ENCODE measurements at regions not wholly inside any gene's neighbourhood (a gene's known extent, or its start where the extent isn't known, plus 50 kb on each side); places are given as distances from the start of the nearest gene placed in this dataset.
A peak's percentile ranks its signal among the peaks of the same experiment; 100 is the strongest.

DNA sequence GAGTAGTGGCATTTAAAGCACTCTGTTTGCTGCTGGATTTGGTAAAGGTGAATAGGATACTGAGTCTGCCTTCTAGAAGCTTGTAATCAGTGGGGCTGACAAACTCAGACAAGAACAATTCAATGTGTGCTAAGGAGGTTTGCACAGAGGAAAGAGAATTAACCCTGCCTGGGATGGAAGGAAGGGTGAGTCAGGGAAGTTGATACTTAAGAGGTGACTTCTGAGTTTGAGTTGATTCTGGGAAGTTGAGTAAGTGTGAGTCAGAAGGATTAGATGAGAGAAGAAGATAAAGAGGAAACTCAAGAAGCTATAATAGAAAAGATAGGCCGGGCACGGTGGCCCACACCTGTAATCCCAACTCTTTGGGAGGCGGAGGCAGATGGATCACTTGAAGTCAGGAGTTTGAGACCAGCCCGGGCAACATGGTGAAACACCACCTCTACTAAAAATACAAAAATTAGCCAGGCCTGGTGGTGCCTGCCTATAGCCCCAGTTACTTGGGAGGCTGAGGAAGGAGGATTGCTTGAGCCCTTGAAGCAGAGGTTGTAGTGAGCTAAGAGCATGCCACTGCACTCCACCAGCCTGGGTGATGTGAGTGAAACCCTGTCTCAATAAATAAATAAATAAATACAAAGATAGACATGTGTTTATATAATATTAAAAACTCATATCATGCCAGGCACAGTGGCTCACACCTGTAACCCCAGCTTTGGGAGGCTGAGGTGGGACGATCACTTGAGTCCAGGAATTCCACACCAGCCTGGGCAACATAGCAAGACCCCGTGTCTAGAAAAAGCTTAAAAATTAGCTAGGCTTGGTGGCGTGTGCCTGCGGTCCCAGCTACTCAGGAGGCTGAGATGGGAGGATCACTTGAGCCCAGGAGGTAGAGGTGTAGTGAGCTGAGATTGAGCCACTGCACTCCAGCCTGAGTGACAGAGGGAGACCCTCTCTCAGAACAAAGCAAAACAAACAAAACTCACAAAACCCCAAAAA lies 126.8 kb upstream of the CPM start:
- DNase-seq (ENCODE audit: low spot score in 2 of 2) (no peak), FAIRE-seq (no peak)

DNA sequence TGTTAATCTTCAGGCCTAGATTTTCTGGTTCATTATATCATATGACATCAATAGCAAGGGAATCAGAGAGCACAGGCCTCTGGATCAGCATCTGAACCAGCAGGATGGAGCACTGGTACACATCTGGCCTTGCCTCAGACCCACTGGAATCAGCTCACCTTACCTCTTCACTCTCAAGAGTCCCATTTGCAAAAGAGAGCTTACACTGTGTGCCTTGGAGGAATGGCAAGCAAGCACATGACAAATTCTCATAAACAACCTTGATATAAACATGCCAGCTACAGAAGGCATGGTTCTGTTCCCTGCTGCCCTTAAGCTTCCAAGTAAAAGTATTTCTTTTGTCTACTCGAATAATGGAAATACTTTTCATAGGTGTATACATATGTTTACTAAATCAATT lies 128.6 kb upstream of the CPM start:
- no peak for DNase-seq (ENCODE audit: low spot score in 2 of 2)
- FAIRE-seq: no peak

DNA sequence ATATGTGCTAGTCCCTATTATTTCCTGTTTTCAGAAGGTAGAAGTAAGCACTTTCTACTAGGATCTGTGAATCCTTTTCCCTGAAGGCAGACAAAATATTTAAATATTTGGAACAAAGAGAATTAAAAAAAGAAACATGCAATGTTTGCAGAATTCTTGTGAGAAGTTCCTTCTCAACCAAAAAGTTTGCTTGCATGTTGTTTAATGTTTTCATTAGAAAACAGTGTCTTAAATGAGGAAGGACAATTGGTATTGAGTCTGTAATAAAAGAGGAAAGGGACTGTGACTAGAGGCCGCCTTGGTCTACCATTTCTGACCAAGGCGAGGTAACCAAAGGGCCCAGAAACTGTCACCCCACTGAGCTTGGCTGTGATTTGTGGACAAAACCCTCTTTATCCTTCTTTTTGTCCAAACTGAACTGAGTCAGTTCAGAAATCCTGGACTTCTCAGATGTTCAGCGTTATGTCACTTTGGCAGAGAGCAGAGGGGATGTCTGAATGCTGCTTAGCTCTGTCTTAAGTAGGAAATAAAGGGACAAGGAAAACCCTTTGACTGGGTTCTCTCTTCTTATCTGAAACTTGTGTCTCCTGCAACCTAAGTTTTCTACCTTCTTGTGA lies 129.8 kb upstream of the CPM start:
- no peak for DNase-seq (ENCODE audit: low spot score in 2 of 2)
- no peak for FAIRE-seq

DNA sequence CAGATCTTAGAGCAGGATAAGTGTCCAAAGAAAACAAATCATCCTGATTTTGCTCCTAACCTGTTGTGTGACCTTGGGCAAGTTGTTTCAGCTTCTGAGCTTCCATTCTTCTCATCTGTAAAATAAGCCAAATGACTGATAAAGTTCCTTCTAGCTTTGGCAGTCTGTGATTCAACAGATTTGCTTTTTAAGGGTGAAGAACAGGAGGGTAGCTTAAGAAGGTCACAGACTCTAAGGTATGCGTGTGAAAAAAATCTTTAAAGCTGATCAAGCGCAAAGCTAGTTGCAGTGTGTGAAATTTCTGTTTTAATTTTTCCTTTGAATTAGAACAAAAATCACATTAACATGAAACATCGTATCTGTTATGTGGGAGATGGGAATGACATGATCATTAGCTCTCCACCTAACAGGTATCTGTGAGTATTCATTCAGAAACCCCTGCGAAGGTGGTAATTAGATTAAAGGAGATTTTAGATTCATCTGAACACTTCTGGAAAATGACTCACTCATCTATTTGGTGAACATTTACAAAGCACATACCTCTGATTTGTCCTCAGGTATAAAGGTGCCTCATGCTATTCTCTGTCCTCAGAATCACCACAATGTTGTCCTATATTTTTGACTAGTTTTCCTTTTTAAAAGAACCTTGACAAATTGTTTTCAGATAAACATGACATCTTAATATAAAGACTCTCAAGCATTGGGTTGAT lies 131.9 kb upstream of the CPM start:
- no peak for DNase-seq (ENCODE audit: low spot score in 2 of 2)
- no peak for FAIRE-seq

DNA sequence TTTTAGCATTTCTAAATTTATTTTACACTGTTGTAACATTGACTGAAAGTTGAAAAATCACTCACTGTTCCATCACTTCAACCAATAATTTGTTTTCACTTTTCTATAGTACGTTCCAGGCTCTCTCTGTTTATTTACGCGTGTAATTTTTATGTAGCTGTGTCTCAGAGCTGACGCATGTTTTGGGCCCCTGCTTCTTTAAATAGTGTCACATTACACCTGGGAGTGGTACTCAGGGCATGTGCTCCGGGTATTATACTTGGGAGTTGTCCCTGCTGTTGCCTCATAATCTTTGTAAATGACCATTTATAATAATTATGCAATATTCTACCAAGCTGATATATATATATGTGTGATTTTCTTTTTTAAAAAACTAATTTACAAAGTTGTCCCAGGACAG lies 132.8 kb upstream of the CPM start:
- DNase-seq (ENCODE audit: low spot score in 2 of 2): no peak
- no peak for FAIRE-seq

DNA sequence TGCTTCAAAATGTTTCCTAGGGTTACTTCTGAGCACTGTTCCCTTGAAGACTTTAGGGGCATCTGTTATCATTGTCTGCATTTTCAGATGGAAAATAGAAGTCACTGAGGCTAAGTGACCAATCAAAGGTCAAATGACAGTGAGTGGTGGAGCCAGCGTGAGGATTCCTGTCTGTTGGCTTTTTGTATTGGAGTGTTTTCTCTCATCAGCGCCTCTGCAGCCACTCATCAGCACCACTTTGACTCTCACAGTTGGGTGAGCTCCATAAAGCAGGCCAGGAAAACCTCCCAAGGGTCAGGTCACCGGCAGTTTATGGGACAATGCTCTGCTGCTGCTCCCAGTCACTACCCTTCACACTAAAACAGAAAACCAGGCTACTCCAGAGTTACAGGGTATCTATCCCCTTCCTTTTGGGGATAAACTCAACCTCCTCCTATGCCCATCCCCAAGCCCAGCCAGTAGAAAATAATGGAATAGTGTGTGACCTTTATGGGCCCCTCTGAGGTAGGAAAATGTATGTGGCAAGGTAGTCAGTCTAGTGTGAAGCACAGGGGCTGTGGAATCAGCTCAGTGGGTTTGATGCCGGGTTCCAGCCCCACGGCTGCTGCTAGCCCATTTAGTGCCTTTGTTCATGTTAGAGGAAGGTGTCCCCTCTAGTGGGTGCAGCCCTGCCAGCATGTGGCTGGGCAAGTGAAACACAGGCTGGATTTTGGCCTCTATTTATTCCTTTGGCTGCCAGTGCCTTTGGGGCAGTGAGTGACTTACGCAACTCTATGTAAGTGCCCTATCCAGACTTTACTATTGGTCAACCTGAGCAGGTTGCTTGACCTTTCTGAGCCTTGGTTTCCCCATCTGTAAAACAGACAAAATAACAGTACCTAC lies 133.8 kb upstream of the CPM start:
- FAIRE-seq: no peak
- no peak for DNase-seq (ENCODE audit: low spot score in 2 of 2)

DNA sequence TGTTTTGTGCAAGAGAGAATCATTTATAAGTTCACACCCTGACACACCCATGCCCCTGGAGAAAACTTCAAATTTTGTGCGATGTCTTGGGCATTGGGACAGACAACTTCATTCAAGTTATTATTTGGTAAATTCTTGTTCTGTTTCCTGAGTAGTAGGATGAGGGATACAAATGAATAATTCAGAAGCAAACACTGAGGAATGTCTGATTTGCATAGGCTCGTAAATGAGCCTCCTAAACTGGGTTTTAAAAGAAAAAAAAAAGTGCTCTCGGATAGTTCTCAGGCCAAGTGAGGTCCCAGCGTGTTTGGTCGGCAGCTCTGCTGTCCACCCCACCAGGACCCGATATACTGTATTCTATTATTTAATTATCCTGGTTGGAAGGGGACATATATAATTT lies 134.7 kb upstream of the CPM start:
- FAIRE-seq: no peak
- no peak for DNase-seq (ENCODE audit: low spot score in 2 of 2)

DNA sequence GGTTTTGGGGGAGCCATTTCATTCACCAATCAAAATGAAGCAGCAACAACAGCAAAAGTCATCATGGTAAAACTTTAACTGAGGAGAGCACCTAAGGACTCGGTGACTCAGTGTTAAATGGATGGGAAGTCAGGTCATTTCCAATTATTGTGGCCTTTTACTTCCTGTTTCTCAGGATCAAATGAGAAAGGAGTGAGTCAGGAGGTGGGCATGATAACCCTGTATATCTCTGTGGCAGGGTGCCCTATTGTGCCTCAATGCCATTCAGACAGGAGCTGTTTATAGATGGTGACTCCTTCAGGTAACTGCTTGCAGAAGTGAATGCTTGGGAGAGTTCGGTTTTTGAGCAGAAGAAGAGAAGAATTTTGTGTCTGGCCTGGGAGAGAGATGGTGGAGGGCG lies 135.5 kb upstream of the CPM start:
- no peak for DNase-seq (ENCODE audit: low spot score in 2 of 2)
- FAIRE-seq: no peak

DNA sequence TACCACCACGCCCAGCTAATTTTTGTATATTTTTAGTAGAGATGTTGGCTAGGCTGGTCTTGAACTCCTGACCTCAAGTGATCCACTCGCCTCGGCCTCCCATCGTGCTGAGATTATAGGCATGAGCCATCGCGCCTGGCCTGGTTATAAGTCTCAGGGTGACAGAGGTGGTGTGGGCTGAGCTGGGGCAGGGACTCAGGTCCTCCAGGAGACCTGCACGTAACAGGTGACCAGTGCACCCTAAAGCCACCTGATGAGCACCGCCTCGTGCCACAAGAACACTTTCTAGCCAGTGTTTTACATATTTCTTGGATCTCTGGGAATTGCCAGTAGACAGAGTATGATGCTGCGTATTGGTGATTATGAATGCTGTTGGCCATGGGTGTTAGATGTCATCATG lies 136.5 kb upstream of the CPM start:
- DNase-seq (ENCODE audit: low spot score in 2 of 2): no peak
- no peak for FAIRE-seq

DNA sequence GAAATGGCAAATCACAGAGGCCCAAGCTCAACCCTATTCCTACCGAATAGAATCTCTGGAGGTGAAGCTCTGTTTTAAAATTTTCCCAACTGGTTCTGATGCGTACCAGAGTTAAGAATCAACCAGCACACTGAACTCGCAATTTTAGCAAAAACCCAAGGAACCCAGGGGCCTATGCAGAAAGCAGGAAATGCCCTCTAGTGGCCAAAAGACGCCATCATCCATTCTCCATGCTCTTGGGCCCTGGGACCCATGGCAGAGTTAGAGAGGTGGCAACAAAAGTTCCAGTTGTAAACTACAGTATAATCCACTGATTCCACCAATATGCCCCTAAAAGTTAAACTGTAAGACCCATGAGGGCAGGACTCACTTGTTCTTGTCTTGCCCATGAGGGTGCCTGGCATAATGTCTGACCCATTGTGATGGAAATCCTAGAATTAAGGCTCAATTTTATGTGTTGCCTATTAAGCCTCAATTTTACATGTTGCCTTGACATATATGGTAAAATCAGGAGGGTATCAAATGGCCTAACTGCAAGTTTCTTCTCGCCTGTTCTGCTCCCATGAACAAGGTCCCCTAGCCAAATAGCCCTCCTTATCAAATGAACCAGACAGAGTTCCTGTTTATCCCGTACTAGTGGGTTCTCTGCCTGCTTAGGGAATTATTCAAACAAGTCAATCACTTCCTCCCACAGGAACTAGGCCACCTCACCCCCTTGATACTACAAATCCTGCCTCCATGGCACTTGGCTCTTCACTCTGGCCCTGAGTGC lies 137.5 kb upstream of the CPM start:
- DNase-seq (ENCODE audit: low spot score in 2 of 2): peak; percentile 20 to 40
- FAIRE-seq: peak; percentile 37

DNA sequence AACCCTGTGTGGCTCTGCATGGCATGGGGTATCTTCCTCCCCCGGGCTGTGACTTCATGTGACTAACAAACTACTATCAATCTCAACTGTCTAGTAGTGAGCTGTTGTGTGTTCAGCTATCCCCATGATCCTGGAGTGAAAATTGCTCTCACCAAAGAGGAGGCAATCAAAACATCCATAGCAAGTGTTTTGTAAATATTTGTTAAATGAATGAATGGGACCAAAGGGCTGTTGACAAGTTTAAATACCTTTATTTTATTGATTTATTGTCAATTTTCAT lies 138.1 kb upstream of the CPM start:
- FAIRE-seq (no peak), DNase-seq (ENCODE audit: low spot score in 2 of 2) (no peak)

DNA sequence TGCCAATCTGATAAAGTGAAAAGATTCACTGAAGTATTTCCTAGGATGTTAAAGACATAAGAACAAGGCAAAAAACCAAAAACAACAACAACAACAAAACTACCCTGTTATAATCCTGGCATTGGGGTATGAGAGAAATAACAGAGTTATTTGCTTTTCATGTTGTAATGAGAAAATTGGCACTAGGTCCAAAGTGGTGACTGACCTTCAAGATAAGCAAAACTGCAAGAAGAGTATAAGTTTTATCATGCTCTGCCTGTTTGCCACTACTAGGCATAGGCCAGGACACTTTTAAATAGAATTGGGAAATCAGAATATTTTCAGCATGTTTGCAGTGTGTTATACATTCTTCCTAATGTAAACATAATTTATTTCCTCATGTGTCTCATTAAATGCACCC lies 140.1 kb upstream of the CPM start:
- FAIRE-seq (no peak), DNase-seq (ENCODE audit: low spot score in 2 of 2) (no peak)

DNA sequence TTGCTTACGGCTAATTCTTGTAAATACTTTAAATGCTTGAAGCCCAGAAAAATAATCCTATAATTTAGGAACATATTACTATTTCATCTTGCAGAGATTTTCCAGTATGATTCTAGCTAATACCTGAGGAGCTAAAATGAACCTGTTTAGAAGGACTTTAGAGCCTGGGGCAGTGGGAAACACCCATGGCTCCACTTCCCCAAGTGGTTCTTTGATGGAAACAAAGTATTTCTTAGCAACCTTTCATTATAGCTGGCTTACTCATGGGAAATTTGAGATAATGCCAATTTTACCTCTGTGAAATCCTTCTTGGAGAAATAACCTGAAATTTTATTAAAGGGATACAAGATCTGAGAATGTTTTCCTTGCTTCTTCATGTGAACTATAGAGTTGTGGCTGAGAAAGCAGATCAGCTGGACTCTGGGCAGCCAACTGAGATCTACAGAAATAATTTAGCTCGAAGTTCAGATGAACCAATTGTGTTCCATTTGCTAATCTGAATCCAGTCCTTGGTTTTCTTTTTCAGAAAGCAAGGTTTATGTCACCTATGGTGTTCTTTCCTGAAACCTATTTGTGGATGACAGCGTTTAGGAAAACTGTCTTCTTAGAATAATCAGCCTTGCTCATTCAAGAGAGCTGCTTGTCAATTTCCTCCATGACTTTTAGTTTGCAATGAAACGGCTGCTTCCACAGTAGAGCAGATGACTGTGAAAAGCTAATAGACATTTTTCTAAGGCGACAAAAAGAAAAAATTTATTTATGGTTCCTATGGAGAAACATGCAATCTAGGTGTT lies 141.8 kb upstream of the CPM start:
- DNase-seq (ENCODE audit: low spot score in 2 of 2) (no peak), FAIRE-seq (no peak)

DNA sequence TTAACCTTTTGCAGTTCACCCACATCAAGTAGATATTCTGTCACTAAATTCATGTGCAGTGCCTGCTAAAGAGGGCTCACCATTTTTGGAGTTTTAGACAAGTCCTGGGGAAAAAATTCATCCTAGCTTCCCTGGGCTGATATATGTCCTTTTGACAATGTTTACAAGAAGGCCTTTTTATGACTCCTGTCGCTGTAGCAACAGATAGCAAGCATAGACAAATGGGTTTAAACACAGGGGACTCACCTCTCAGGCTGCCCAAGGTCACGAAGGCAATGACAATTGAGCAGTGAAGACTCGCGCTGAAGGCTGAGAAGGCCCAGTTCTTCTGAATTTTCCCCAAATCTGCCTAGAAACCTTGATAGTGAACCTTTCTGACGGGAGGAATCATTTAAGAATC lies 150.7 kb upstream of the CPM start:
- no peak for FAIRE-seq
- DNase-seq (ENCODE audit: low spot score in 2 of 2): no peak

DNA sequence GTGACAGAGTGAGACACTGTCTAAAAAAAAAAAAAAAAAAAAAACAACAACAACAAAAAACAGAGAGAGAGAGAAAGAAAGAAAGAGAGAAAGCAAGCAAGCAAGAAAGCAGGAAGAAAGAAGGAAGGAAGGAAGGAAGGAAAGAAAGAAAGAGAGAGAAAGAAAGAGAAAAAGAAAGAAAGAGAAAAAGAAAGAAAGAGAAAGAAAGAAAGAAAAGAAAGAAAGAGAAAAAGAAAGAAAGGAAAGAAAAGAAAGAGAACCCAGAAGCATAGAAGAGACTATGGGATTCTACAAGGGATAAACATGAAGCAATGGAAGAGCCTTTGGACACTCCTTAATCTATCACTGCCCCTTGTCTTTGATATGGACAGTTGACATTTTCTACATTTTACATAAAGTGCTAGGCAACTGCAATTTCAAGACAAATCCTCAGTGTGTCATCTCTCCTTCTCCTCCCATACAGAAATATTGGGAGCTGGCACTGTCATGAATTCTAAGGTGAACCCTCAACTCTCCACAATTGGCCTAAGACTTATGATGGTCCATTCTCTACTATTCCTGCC lies 151.9 kb upstream of the CPM start:
- FAIRE-seq: no peak
- DNase-seq (ENCODE audit: low spot score in 2 of 2): no peak

DNA sequence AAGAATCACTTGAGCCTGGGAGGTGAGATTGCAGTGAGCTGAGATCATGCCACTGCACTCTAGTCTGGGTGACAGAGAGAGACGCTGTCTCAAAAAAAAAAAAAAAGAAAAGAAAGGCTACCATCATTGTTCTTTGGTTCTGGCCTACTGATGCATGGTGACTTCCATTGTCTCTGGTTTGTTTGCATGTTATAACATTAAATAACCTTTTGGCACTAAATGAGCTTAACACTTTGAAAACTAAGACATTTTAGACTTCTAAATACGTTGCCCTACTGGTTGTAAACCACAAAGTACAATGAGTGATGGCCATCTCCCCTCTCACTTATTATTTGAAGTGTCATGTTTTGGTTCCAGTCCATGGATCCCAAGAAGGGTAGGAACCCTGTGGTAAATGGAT lies 152.9 kb upstream of the CPM start:
- DNase-seq (ENCODE audit: low spot score in 2 of 2) (no peak), FAIRE-seq (no peak)

DNA sequence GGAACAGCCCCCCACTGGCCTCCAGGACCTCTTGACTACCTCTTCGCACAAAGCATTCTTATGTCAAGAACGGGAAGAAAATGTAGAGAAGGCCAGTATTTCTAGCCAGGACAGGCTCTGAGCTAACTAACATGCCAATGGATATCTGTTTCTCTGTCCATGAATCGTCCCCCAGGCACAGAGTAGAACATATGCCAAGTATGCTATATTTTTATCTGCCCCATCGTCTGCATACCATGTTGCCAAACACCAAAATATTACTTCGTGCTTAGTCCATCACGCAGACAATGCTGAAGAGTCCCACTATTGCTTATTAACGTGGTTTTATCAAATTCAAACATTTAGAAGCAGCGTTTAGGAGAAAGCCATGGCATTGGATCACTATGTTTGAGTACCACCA lies 151.4 kb upstream of the CPSF6 start:
- FAIRE-seq (no peak), DNase-seq (ENCODE audit: low spot score in 2 of 2) (no peak)

DNA sequence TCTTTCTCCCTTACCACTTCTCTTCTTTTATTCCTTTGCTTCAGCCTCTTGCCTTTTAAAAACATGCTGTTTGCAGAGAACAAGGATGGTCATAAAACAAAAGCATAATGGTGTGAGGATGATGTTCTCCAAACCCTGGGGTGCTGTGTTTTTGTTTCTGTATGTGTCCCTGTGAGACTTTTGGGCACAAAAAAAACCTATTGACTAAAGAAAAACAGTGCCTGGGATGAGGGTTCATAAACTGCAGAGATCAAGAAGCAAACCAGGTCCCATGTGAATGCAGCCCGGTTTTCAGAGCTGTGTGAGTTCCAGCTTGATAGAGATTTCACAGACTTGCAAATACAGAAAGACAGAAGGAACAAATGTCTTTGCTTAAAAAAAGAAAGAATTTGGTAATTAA lies 148.6 kb upstream of the CPSF6 start:
- DNase-seq (ENCODE audit: low spot score in 2 of 2) (no peak), FAIRE-seq (no peak)
